ENCODE measurements at regions not wholly inside any gene's neighbourhood (a gene's known extent, or its start where the extent isn't known, plus 50 kb on each side); places are given as distances from the start of the nearest gene placed in this dataset.

DNA sequence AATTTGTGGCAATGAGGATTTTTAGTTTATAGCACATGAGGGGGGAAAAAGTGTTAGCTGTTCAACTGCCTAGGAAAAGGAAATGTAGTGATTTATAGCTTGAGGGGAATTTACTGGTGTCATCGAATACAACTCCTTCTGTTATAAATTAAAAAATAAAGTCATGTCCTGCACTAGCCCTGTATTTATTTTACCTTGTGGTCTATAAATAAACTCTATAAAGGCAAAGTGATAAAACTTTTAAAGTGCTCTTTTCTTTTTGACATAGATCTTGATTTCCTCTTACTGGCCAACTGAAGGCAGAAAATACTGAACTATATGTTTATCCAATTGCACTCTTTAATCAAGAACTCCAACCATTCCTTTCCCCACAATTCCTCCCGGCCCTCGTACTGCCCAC lies 672.1 kb upstream of the SLIT2 start:
- DNase-seq = no peak

DNA sequence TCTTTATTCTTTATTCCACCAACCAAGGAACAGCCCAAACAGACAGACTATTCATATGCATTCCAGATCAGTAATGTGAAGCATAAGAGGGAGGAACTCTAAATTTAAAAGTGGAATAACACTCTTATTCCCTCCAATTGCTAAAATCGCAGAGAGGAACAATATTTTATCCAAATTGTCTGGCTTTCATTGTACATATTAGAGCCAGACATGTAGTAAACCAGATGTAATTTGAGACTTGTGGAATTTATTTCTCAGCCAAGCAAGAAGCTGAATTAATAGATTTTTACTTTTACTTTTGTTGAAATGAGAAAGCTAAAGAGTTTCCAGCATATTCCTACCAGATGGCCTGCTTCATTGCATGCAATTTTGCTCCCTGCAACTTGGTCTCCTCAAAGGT lies 674.6 kb upstream of the SLIT2 start:
- DNase-seq = no peak

DNA sequence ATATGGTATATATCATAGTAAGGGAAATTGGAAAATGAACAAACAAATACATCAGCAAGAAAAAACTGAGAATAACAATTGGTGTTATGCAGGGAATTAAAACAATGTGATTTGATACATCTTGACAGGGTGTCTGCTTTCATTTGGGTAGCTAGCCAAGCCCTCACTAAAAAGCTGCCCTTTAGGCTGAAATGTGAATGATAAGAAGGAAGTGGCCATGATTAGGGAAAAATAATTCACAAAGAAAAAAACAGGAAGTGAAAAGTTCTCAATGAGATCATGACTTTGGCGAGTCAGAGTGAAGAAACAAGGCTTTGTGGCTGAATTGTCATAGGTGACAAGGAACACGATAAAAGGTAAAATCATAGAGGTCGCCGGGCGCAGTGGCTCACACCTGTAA lies 675.8 kb upstream of the SLIT2 start:
- no peak for DNase-seq

DNA sequence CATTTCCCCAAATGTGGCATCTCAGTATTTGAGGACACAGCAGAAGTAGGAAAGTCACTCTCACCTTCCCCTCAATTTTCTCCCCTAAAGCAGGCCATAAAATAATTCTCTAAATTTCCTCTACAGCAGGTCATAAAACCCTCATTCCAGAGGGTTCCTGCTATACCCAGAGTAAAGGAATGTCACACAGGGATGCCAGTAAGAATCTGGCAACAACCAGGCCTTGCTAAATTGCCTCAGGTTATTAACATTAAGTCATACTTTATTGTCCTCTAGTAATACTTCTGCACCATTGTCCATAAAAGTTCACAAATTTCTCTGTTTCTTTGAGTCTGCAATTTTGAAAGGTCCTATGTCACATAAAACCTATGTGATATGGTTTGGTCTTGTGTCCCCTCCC lies 685.7 kb upstream of the SLIT2 start:
- DNase-seq = no peak

DNA sequence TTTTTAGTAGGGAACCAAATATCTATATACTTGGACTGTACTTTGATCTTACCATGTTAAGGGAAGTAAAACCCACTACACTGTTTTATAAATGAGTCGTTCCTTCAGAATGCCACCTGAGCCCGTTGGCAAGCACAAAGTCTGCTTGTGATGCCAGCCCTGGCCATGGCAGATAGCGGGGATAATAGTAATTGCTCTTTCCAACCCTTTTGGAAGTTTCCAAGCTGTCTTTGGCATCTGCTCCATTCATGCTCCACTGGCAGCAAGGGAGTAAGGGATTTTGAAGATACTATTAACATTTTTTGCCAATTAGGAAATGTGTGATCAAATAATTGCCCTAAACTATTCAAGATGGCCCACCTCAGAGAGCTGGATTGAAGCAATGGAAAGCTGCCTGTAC lies 689.2 kb upstream of the SLIT2 start:
- DNase-seq = no peak

DNA sequence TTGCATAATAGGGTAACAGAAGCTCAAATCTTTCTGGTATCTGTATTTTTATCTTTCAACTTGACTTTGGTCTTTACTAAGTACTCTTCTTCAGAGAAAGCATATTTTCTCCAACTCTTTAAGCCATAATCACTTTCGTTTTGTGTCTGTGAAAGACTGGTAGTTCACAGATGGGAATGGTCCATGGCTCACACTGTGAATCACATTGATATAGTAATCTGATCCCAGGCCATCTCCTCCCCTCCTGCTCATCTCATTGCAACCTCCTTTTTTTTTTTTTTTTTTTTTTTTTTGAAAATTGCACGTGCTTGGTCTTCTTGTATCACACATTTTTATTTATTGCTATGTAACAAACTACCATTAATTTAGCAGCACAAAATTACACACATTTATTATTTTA lies 694.5 kb upstream of the SLIT2 start:
- DNase-seq = peak; percentile 46

DNA sequence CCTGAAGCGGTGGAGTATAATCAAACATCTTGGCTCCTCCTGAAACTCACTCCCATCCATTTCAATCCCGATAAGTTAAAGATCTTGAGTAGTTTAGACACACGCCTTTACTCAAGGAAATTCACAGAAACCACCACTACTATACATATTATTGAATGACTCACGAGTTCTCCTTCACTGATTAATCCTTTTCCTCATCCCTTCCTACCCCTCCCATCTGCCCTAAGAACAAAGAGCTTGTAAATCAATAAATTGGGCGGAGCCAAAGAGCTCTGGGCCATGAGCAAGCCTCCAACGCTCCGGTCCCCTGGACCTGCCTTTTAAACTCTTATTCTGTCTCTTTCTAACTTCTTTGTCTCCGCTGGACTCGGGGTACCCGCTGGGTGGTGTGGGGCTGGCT lies 695.4 kb upstream of the SLIT2 start:
- peak; percentile 19 for DNase-seq

DNA sequence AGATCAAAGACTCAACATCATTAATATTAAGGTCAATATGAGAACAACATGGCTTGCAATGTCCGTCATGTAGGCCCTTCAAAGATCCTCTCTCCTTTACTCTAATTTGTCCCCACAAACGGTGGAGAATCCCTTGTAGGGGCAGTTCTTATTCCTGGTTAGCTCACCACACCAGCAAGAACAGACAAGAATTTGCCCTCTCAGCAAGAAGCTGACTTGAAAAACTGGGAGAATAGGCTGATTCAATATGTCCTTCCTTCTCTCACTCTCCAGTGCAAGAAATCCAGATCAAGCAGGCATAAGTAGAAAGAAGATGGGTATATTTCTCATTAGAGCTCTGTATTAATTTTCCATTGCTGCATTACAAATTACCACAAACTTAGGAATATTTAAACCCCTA lies 704.2 kb upstream of the SLIT2 start:
- no peak for DNase-seq

DNA sequence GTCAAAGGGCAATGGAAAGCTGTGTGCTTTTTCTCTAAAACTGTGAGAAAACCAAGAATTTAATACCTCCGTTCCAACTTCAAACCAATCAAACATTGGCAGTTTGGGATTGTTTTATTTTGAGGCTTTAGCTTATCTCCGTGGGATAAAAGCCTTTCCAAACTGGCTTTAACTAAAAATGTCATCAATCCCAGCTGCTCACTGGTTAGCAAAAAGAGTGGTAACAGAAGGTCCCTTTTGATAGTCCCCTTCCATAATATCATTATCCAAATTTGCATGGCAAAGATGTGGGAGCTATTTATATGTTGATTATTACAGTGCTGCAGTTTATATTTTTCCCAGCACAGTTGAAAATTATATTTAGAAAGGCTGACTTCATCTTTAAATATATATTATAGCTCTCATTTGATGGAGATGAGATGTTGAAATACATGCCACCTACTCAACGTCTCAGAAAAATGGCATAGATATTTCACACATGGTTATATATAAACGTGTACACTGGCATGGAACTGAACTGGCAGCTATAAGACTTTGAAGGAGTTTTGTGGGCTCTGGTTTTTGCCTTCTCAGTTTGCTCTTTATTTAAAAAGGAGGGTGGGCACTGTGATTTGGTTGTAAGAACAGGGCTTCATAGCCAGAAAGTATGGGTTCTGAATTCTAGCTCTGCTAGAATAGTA lies 707.1 kb upstream of the SLIT2 start:
- DNase-seq = no peak

DNA sequence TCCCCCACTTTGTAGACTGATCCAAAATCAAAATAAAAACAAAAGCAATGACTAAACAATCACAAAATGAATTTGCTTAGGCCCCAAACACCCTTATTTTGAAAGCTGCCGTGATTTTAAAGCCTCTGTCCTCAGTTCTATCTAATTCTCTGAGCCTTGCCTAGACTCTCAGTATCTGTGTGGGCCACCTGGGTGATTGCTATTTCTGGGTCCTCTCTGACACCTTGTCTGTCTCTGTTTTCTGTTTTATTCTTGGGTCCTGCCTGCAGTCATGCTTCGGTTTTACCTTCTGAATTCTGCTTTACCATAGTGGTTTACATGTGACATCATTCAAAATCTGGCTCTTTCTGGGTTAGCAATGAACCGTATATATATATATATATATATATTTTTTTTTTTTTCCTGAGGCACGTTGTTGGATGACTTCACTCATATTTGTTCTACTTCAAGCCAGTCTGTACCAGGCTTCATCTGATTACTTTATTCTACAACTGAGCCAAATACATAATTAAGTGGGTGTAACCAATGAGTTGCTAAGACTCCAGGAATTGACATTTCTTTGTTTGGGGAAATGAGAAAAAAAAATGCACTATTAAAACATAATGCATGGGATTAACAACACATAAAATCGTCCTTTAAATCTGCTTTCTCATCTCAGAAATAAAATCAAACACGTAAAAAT lies 710.7 kb upstream of the SLIT2 start:
- no peak for DNase-seq

DNA sequence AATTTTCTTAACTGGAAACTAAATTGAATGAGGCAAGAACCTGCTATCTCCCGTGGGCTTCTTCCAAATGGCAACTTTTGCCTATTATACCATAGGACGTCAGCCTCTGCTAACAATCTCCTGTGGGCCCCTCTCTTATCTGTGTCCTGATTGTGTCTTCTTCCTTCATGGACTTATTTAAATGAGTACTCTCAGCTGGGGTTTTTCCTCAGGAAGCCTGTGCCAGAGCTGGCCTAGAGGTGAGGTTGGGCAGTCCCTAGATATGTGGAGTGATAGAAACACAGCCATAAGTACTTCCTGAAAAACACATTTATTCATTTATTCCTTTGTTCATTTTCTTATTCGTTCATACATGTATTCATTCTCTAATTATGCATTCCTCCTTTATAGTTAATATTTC lies 712.5 kb upstream of the SLIT2 start:
- DNase-seq = no peak

DNA sequence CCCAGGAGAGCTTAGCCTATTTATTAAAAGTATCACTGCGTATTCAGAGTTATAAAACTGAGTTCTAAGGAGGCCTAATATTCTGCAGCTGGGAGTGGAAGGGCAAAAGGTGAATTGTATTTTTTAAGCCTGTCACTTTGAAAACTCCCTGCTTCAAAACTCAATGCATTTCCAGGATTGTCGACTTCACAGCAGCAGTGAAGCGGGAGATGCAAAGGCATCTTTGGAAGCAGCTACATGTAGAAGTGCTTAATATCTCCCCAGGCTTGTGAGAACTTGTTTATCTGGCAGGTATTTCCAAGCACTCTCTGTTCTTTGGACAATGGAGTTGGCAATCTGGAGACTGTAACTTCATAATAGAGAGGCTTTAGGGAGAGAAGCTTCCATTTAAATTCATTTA lies 717.5 kb upstream of the SLIT2 start:
- no peak for DNase-seq

DNA sequence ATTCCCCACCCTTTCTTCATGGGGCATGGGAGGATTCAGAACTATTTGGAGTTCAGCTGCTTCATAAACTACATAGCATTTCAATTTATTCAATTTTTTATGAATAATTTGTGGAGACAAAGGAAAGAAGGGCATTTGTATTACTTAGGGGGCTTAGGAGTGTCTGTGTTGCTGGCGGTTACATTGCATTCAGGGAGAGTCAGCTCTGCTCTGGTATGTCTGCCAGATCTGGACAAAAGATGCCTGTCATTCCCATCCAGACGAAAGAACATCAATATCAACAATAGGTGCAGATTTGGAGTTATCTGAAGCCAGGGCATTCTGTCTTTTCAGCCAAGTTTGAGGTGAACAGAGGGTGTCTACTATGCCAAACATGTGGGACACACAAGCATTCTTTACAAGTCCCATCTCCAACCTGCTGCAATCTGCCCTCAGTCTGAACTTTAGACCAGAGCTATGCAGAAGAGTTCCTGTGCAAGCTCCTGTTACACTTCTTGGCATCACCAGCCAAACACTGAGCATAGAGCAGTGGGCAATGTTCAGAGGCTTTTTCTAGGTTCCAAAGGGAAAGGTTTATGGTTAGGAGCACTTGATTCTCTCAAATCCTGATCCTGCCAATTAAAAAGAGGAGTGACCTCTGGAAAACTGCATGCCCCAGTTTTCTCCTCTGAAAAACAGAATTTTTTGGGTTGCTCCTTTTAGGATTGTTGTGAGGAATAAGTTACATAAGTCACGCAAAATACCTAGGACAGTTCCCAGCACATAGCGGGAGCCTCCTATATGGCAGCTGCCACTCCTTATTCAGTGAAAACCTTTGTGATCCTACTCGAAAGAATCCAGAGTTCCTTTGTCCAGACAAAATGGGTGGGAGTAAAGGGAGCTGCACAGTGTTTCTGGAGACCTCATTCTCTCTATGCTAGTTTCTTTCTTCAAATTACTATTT lies 719.5 kb upstream of the SLIT2 start:
- no peak for DNase-seq

DNA sequence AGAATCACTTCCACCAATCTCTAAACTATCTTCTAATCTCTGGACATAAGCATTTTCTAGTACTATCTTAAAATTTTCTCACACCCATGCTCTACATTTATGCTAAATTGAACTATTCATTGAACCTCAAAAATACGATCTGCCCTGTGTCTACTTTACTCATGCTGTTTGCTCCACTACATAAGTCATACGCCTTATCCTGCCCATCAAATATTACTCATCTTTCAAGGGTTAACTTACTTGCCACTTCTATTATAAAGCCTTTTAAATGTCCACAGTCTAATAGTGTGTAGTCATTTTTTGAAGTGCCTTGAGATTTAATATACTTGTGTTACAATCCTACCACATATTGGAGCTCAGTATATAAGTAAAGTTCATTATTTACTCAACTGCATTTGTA lies 727.7 kb upstream of the SLIT2 start:
- DNase-seq = no peak

DNA sequence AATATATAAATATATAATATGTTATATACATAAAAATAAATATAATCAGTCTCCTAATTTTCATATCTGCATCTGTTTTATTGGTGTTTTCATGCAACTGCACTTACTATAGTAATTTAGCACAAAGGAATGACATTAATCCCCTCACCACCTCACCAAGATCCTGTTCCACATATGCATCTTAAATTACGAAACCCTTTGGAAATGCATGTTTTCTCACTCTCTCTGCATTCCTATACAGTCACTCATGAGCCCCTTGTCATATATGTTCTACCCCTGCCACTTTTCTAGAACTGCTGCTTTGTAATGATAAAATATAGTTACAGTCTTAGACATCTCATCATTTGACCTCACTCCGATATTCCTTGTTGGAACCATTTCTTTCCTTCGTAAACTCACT lies 728.7 kb upstream of the SLIT2 start:
- DNase-seq = no peak

DNA sequence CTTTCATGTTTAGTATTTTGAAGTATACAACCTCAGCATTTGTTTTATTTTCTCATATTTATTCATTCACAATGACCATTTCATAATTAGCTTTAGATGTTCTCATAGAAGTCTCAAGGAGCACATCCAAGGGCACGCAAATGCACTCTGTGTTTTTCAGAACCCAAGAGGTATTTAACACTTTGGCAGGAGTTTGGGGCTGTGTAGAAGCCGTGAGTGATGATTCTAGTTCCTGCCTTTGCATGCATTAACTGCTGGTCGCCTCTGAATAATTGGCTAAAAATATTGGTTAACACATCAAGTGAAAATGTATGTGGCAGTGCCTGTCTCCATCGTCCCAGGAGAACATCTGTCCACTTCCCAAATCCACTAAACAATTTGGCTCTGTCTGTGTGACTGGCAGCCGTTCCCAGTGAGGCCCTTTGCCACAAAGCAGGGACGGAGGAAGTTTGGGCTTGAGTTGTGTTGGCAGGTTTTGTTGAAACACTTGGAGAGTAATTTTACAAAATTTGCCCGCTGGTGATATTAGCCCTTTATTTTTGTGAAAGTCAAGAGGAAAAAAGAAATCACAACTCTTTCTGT lies 730.7 kb upstream of the SLIT2 start:
- no peak for DNase-seq

DNA sequence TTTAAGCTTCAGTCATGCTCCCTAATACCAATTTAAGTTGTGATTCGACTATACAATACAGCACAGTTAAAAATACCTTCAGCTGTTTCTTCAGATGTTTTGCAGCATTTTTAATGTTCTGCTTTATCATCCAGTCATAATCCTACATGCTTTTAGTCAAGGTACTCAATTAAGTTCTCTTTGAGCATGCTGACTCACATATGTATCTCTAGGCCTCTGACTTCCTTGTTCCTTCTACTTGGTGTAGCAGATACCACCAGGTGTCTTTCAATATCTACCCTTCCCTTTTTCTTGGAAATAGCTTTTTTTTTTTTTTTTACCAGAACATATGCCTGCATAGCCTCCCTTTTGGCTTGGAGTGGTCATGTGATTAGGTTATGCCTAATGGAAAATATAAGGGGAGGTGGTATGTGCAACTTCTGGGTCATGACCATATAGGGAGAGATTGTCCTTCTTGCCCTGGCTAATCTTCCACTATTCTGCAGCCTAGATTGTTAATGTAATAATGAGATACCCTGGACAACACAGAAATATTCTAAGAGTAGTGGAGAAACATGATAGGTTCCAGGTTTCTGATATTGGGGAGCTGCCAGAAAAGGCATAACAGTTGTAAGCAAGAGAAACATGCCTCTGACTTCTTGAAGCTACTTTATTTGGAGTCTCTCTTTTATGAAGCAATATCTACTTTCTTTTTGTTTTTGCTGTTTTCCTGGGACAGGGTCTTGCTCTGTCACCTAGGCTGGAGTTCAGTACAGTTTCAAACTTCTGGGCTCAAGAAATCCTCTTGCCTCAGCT lies 737.2 kb upstream of the SLIT2 start:
- DNase-seq = no peak

DNA sequence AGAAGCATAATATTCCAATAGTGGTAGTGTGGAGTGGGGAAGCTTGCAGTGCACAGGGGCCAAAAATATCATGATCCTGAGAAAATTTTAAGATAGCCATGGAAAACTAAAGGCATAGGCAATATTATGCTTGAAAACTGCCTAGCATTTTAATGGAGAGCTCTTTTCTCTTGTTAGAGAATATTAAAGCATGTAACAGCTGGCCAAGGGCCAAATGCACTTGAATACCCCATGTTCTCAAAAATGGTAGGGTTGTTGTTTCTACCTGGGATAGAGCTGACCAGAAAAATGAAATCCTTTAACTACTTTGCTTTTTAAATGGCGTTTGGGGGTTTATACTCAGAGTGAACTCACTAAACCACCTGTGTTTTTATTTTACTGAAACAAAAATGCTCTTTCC lies 739.6 kb upstream of the SLIT2 start:
- no peak for DNase-seq

DNA sequence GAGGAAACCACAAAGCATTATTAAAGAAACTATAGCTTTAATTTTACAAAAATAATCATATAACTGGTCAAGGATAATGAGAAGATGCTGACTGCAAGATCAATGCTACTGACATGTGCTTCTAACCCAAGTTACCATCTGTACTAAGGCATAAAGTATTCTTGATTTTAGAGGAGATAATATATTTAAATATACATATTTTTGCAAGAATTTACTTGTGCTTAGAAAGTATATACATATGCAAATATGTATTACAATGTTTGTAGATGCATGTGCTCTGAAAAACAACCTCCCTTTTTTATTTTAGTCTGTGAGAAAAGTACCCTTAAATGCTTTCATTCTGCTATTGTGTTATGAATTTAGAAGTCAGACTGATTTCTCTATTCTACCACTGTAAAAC lies 740.7 kb upstream of the SLIT2 start:
- no peak for DNase-seq

DNA sequence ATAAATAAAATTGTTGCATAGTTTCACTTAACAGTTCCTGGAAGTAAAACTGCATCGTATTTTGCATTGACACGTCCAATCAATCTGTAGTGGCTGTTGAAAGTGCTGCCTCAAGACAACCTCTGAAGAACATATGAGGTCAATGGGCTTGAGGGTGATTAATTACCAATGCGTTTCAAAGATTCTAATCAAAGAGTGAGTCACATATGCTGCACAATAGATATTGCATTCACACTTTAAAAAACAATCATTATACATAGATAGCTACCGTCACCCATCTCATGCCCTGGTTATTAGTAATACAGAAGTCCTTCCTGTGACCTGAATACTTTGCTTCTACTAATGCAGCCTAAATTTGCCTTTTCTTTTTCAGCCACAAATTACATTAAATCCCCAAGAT lies 743.3 kb upstream of the SLIT2 start:
- DNase-seq = no peak

DNA sequence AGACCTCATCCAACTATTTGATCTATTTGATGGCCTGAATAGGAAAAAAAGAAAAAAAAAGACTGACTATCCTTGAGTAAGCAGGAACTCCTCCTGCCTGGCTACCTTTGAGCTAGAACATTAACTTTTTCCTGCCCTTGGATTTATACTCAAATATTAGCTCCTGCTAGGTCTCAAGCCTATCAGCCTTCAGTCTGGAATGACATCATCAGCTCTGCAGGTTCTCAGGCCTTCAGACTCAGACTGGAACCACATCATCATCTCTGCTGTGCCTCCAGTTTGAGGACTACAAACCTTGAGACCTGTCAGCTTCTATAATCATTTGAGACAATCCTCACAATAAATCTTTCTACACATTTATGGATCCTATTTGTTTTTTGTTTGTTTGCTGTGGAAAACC lies 754.0 kb upstream of the SLIT2 start:
- no peak for DNase-seq

DNA sequence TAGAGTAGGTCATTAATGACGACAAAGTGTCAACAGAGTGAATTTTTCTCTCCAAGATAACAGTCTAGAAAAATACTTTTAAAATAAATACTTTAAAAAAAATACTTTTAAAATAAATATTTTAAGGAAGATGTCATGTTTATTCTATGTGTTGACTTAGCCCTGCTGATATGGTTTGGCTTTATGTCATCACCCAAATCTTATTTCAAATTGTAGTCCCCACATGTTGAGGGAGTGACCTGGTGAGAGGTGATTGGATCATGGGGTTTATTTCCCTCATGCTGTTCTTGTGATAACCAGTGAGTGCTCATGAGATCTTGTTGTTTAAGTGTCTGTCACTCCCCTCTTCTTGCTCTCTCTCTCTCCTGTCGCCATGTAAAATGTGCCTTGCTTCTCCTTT lies 754.9 kb upstream of the SLIT2 start:
- no peak for DNase-seq

DNA sequence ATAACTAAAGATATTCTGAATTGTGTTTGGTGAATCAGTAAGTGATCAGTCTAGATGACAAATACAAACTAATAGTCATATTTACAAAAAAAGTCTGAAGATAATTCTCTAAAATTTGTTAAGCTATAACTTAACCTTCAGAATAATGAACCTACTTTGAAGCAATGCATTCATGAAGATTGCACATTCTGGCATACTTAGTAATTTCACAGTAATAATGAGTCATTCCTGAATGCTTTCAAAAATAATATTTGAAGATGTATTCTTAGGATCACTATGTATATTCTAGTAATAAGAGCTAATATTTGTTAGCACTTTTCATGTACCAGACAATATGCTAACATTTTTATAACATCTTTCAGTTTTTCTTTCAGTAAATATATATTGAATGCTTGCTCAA lies 756.7 kb upstream of the SLIT2 start:
- no peak for DNase-seq

Measured in NCI-H146 (cell line).